H1 (cell line): ENCODE measurements at regions not wholly inside any gene's neighbourhood (a gene's known extent, or its start where the extent isn't known, plus 50 kb on each side); places are given as distances from the start of the nearest gene placed in this dataset.

Source experiments
- CTCF ChIA-PET: fragments of 300-600 bp; sonication (Branson Sonifier 250); formaldehyde crosslinking; loops from one replicate; lab custom pipeline; 2021; ENCODE audit not compliant: partially characterized antibody; lab: Charles Lee
- POLR2A ChIA-PET: fragments of 300-600 bp; sonication (Branson Sonifier 250); formaldehyde crosslinking; loops from one replicate; lab custom pipeline; 2021; ENCODE audit warnings: inconsistent platforms; ENCODE audit not compliant: partially characterized antibody; lab: Charles Lee
- DNase-seq, 2 experiments: peaks; one replicate each; pipeline versions ENCODE4 v3.0.0 to v3.0.0-alpha.2; 2010 to 2022; ENCODE audit warnings: low spot score in 2 of 2, low read depth in 1 of 2, mixed read lengths in 1 of 2
- FAIRE-seq: peaks from 2 replicates; lab custom pipeline; 2011; peaks lifted over from hg19 to GRCh38; lab: Jason Lieb, UNC
- H2AFZ ChIP-seq: 2 replicates; pipeline ENCODE4 v1.8.1; 2012; ENCODE audit warnings: low read length, inconsistent platforms
- H2AK5ac ChIP-seq: 2 replicates; pipeline ENCODE4 v1.6.1; 2013; ENCODE audit warnings: low read depth, low read length
- H2BK120ac ChIP-seq: replicated peaks from 2 replicates; pipeline ENCODE3; 2013; ENCODE audit warnings: low read depth, low read length, inconsistent platforms
- H2BK12ac ChIP-seq: 2 replicates; pipeline ENCODE4 v1.6.1; 2013; ENCODE audit warnings: low read depth, low read length
- H2BK15ac ChIP-seq: 2 replicates; pipeline ENCODE4 v1.6.1; 2013; ENCODE audit warnings: low read length
- H2BK20ac ChIP-seq: 2 replicates; pipeline ENCODE4 v1.6.1; 2013; ENCODE audit warnings: low read length
- H2BK5ac ChIP-seq: 2 replicates; pipeline ENCODE4 v1.6.1; 2013; ENCODE audit warnings: low read depth, low read length
- H3K14ac ChIP-seq: 2 replicates; pipeline ENCODE4 v1.6.1; 2013; ENCODE audit warnings: inconsistent platforms; ENCODE audit not compliant: insufficient read length
- H3K18ac ChIP-seq: 2 replicates; pipeline ENCODE4 v1.6.1; 2013; ENCODE audit warnings: low read length; ENCODE audit errors: extremely low read depth
- H3K23ac ChIP-seq: 2 replicates; pipeline ENCODE4 v1.6.1; 2013; ENCODE audit warnings: inconsistent platforms; ENCODE audit not compliant: insufficient read length
- H3K23me2 ChIP-seq: 2 replicates; pipeline ENCODE4 v1.6.1; 2013; ENCODE audit warnings: low read depth, low read length
- H3K27ac ChIP-seq: 2 replicates; pipeline ENCODE4 v1.6.1; 2011; ENCODE audit warnings: low read depth, low read length, inconsistent platforms
- H3K27me3 ChIP-seq, 4 experiments: replicated peaks in 1 of 4; 1 replicate in 1 of 4; 2 replicates in 3 of 4; pipeline versions ENCODE4 v1.6.1 to v1.8.1; 2011 to 2013; ENCODE audit warnings: low read length in 3 of 4, mild to moderate bottlenecking in 3 of 4, inconsistent platforms in 2 of 4, mixed read lengths in 2 of 4, moderate library complexity in 1 of 4; ENCODE audit not compliant: control insufficient read depth in 3 of 4, insufficient read depth in 3 of 4; ENCODE audit errors: extremely low read depth in 1 of 4
- H3K36me3 ChIP-seq, 4 experiments: 2 replicates each; pipeline versions ENCODE4 v1.6.1 to v1.8.1; 2011 to 2013; ENCODE audit warnings: mild to moderate bottlenecking in 4 of 4, low read length in 3 of 4, moderate library complexity in 2 of 4, control low read depth in 1 of 4, inconsistent platforms in 1 of 4; ENCODE audit not compliant: insufficient read depth in 4 of 4, control insufficient read depth in 2 of 4
- H3K4ac ChIP-seq: replicated peaks from 2 replicates; pipeline ENCODE3; 2013; ENCODE audit warnings: low read length, low read depth, mixed read lengths, inconsistent platforms; ENCODE audit not compliant: insufficient read length
- H3K4me1 ChIP-seq, 4 experiments: replicated peaks in 1 of 4; 1 replicate in 1 of 4; 2 replicates in 3 of 4; pipeline versions ENCODE4 v1.6.1 to v1.8.1; 2011 to 2013; ENCODE audit warnings: low read length in 3 of 4, inconsistent platforms in 2 of 4, mixed read lengths in 1 of 4; ENCODE audit not compliant: insufficient read depth in 4 of 4, control insufficient read depth in 3 of 4
- H3K4me2 ChIP-seq, 2 experiments: 2 replicates each; pipeline versions ENCODE4 v1.6.1 to v1.8.1; 2011 to 2013; ENCODE audit warnings: low read depth in 2 of 2, low read length in 2 of 2, control low read depth in 1 of 2, inconsistent platforms in 1 of 2, mild to moderate bottlenecking in 1 of 2; ENCODE audit not compliant: insufficient read depth in 1 of 2
- H3K4me3 ChIP-seq, 4 experiments: fragments of 200-600, 300-600 bp in 1 of 4; sonication (generic), shearing (Covaris generic), sonication (Bioruptor Twin) in 1 of 4; 2 replicates each; pipeline versions ENCODE4 v1.5.1 to v1.8.1; 2011 to 2016; ENCODE audit warnings: low read length in 4 of 4, low read depth in 3 of 4, control low read depth in 2 of 4, inconsistent platforms in 2 of 4, mild to moderate bottlenecking in 2 of 4, mixed read lengths in 1 of 4, moderate library complexity in 1 of 4; ENCODE audit not compliant: insufficient read depth in 2 of 4; ENCODE audit errors: extremely low read depth in 1 of 4
- H3K56ac ChIP-seq: replicated peaks from 2 replicates; pipeline ENCODE3; 2013; ENCODE audit warnings: low read depth, mild to moderate bottlenecking, mixed read lengths, low read length, inconsistent platforms; ENCODE audit not compliant: insufficient read length
- H3K79me1 ChIP-seq: 2 replicates; pipeline ENCODE4 v1.6.1; 2013; ENCODE audit warnings: low read depth, low read length, control low read depth
- H3K79me2 ChIP-seq, 2 experiments: 2 replicates each; pipeline versions ENCODE4 v1.6.1 to v1.8.1; 2012 to 2013; ENCODE audit warnings: low read length in 2 of 2, mild to moderate bottlenecking in 2 of 2, inconsistent platforms in 1 of 2; ENCODE audit not compliant: insufficient read depth in 2 of 2, control insufficient read depth in 1 of 2
- H3K9ac ChIP-seq, 4 experiments: replicated peaks in 1 of 4; 1 replicate in 1 of 4; 2 replicates in 3 of 4; pipeline versions ENCODE4 v1.6.1 to v1.8.1; 2011 to 2013; ENCODE audit warnings: low read depth in 3 of 4, low read length in 3 of 4, control low read depth in 2 of 4, mild to moderate bottlenecking in 2 of 4, moderate library complexity in 2 of 4, inconsistent platforms in 1 of 4; ENCODE audit errors: extremely low read depth in 1 of 4
- H3K9me3 ChIP-seq, 2 experiments: 2 replicates each; pipeline versions ENCODE4 v1.6.1 to v1.8.1; 2012 to 2013; ENCODE audit warnings: mild to moderate bottlenecking in 2 of 2, moderate library complexity in 2 of 2, control low read depth in 1 of 2, inconsistent platforms in 1 of 2, low read depth in 1 of 2, low read length in 1 of 2, mixed read lengths in 1 of 2; ENCODE audit not compliant: insufficient read depth in 2 of 2
- H4K20me1 ChIP-seq, 2 experiments: replicated peaks in 1 of 2; 2 replicates each; pipeline versions ENCODE3 to v1.8.1; 2011 to 2013; ENCODE audit warnings: inconsistent platforms in 2 of 2, low read length in 2 of 2, mild to moderate bottlenecking in 1 of 2; ENCODE audit not compliant: insufficient read depth in 2 of 2, control insufficient read depth in 1 of 2
- H4K5ac ChIP-seq: 2 replicates; pipeline ENCODE4 v1.6.1; 2013; ENCODE audit warnings: low read length, low read depth, mixed read lengths, inconsistent platforms; ENCODE audit not compliant: insufficient read length
- H4K8ac ChIP-seq: 2 replicates; pipeline ENCODE4 v1.8.0; 2013; ENCODE audit warnings: mild to moderate bottlenecking, moderate library complexity, low read length, inconsistent platforms; ENCODE audit not compliant: insufficient read depth; ENCODE audit errors: extremely low read depth
- H4K91ac ChIP-seq: replicated peaks from 2 replicates; pipeline ENCODE3; 2013; ENCODE audit warnings: low read length, mixed read lengths, inconsistent platforms; ENCODE audit not compliant: insufficient read length
- BRCA1 ChIP-seq: IDR thresholded peaks from 2 replicates; pipeline ENCODE4 v1.6.1; 2012; ENCODE audit warnings: low read depth, low read length, improper control_type of control experiment
- CEBPB ChIP-seq: IDR thresholded peaks from 2 replicates; pipeline ENCODE4 v1.6.1; 2012; ENCODE audit warnings: low read depth, low read length
- CHD2 ChIP-seq: IDR thresholded peaks from 2 replicates; pipeline ENCODE4 v1.6.1; 2012; ENCODE audit warnings: low read length, improper control_type of control experiment
- GTF2F1 ChIP-seq: IDR thresholded peaks from 2 replicates; pipeline ENCODE4 v1.6.1; 2012; ENCODE audit warnings: low read depth, low read length, improper control_type of control experiment, borderline replicate concordance
- HDAC2 ChIP-seq, 2 experiments: fragments of 300-600 bp in 1 of 2; sonication (generic) in 1 of 2; IDR thresholded peaks; 2 replicates each; pipeline ENCODE4 v1.6.1; 2011 to 2012; ENCODE audit warnings: low read depth in 2 of 2, low read length in 2 of 2, mild to moderate bottlenecking in 2 of 2, moderate library complexity in 2 of 2, borderline replicate concordance in 1 of 2, inconsistent platforms in 1 of 2
- POU5F1 ChIP-seq: IDR thresholded peaks from 2 replicates; pipeline ENCODE4 v1.6.1; 2011; ENCODE audit warnings: low read depth, mild to moderate bottlenecking, low read length, moderate library complexity
- RFX5 ChIP-seq: IDR thresholded peaks from 2 replicates; pipeline ENCODE4 v1.6.1; 2011; ENCODE audit warnings: low read depth, low read length, improper control_type of control experiment, borderline replicate concordance
- SIX5 ChIP-seq: IDR thresholded peaks from 2 replicates; pipeline ENCODE4 v1.6.1; 2011; ENCODE audit warnings: mild to moderate bottlenecking, low read depth, low read length
- TAF7 ChIP-seq: optimal IDR thresholded peaks from 2 replicates; pipeline ENCODE3; 2011; ENCODE audit warnings: low read depth, mild to moderate bottlenecking, inconsistent platforms, low read length, moderate library complexity, borderline replicate concordance
- TBP ChIP-seq: IDR thresholded peaks from 2 replicates; pipeline ENCODE4 v1.6.1; 2011; ENCODE audit warnings: low read depth, low read length, improper control_type of control experiment
- YY1 ChIP-seq: IDR thresholded peaks from 2 replicates; pipeline ENCODE4 v1.6.1; 2011; ENCODE audit warnings: low read depth, mild to moderate bottlenecking, low read length
- WGBS, 2 experiments: shearing (Covaris generic) in 1 of 2; methylation state at CpG; one replicate each; pipeline versions ENCODE4 v1.1.6 to v1.1.7; 2013 to 2015; ENCODE audit warnings: low lambda C conversion rate in 2 of 2, mixed read lengths in 2 of 2, inconsistent platforms in 1 of 2, low coverage in 1 of 2, missing lambda C conversion rate in 1 of 2; ENCODE audit not compliant: insufficient replicate concordance in 2 of 2, insufficient coverage in 1 of 2, insufficient read length in 1 of 2; ENCODE audit errors: extremely low coverage in 1 of 2, missing lambda C conversion rate in 1 of 2; 5-methylcytosine and 5-hydroxymethylcytosine counted together

DNA sequence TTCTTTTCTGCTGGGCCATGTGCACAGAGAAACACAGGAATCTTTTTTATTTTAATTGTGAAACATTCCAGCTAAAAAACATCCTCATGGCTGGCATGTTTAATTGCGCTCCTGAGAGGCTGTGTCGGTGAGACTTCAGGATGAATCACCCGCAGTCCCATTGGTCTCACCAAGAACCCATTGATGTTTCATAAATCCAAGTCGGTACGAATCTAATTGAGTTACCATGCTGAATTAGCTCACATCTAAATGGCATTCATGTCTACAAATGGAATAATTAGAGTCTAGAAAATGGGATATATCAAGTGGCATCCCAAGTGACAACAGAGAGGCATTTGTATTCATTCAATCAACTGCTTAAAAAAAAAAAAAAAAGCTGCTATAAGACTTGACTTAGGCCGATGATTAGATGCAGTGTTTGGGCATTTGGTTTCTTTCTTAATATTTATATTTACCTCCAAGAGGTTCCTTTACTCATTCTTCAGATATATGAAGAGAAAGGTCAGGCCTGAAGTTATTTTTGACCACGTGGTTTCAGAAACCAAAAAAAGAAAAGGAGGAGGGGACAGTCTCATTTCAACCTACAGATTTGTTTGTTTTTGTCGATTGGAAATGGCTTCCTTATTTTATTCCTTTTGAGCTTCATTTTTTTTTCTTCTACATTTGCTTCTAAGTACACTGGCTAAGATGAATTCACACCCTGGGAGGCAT is 79.1 kb upstream of the FOXB1 start:
- CTCF ChIA-PET = interaction anchor here (0.6 to 1.1 kb wide), 6 partner anchors 10 to 343 kb away, joined by 3 to 5 read pairs (median 3); no protein-coding TSS in a partner anchor
- Histone ChIP-seq H3K9me3 (no peaks in the 10 kb centered on the region), H2BK15ac (no peak overlapping the region), H3K36me3 (no peaks in the 10 kb centered on the region), H3K23ac (no peak overlapping the region), H3K27me3 (no peaks in the 10 kb centered on the region), H3K79me2 (no peaks in the 10 kb centered on the region), H3K4me2 (no peak overlapping the region), H2BK5ac (no peak overlapping the region), H3K4me1 (no peaks in the 10 kb centered on the region), H2BK120ac (no peak overlapping the region), H3K4me3 (no peak overlapping the region), H3K18ac (no peak overlapping the region), H3K56ac (no peak overlapping the region), H3K79me1 (no peaks in the 10 kb centered on the region), H2BK20ac (no peak overlapping the region), H3K4ac (no peak overlapping the region), H4K8ac (no peak overlapping the region)
- POLR2A ChIA-PET = no interaction called here
- WGBS, 2 experiments = 81% methylated on average over 8 of the region's 8 CpGs; no CpG with 5 or more reads in 1 of the 2 experiments
- no peak for TF ChIP-seq POU5F1
- TF ChIP-seq TBP = no peak
- TF ChIP-seq GTF2F1 = no peak
- TF ChIP-seq CHD2 = no peak
- no peak for TF ChIP-seq SIX5
- no peak for TF ChIP-seq RFX5
- TF ChIP-seq BRCA1 = no peak
- no peak for TF ChIP-seq HDAC2 (IDR thresholded peaks at IDR 0.05; ENCODE audit: borderline replicate concordance in 1 of 2, low read depth in 2 of 2, low read length in 2 of 2)
- no peak for TF ChIP-seq CEBPB
- no peak for TF ChIP-seq TAF7
- TF ChIP-seq YY1 = no peak
- TF ChIP-seq, all 59 proteins: peak for 0
- no peak overlapping the region for H3K14ac ChIP-seq
- no peak overlapping the region for H2AK5ac ChIP-seq
- H3K9ac ChIP-seq = no peak overlapping the region
- FAIRE-seq = no peak
- H4K5ac ChIP-seq = no peak overlapping the region
- no peak overlapping the region for H3K27ac ChIP-seq
- no peak overlapping the region for H2AFZ ChIP-seq
- no peak overlapping the region for H4K91ac ChIP-seq
- no peak for DNase-seq
- no peaks in the 10 kb centered on the region for H3K23me2 ChIP-seq
- H2BK12ac ChIP-seq = no peak overlapping the region
- no peaks in the 10 kb centered on the region for H4K20me1 ChIP-seq
